NCI-H2196 (cell line): ENCODE measurements at regions not wholly inside any gene's neighbourhood (a gene's known extent, or its start where the extent isn't known, plus 50 kb on each side); places are given as distances from the start of the nearest gene placed in this dataset.
"Not testable (repeated sequence)": the region's sequence is repeated elsewhere in the genome, so short reads cannot be mapped to it uniquely, and the experiment has no call there.

ENCODE experiments used
- DNase-seq: peaks from one replicate; lab custom pipeline; 2025; ENCODE audit not compliant: unreplicated experiment; lab: John Stamatoyannopoulos, UW

DNA sequence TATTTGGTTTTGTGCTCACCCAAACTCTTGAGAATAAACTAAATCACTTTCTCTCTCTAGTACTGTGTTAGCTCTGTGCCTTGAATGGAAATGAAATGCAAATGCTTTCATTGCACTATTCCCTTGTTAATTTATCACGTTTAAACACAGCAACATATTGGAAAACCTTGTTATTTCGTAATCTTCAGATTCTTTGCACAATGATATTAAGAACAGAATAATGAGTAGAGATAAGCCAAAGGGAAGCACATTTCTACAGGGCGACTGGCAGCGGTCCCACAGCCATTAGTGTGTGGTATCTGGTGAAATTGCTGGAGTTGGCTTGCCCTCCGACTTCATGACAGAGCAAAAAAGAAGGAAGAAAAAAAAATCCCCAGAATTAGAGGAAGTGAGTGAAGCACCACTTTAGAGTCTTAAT is 166.1 kb upstream of the E2F7 start:
- no peak for DNase-seq

DNA sequence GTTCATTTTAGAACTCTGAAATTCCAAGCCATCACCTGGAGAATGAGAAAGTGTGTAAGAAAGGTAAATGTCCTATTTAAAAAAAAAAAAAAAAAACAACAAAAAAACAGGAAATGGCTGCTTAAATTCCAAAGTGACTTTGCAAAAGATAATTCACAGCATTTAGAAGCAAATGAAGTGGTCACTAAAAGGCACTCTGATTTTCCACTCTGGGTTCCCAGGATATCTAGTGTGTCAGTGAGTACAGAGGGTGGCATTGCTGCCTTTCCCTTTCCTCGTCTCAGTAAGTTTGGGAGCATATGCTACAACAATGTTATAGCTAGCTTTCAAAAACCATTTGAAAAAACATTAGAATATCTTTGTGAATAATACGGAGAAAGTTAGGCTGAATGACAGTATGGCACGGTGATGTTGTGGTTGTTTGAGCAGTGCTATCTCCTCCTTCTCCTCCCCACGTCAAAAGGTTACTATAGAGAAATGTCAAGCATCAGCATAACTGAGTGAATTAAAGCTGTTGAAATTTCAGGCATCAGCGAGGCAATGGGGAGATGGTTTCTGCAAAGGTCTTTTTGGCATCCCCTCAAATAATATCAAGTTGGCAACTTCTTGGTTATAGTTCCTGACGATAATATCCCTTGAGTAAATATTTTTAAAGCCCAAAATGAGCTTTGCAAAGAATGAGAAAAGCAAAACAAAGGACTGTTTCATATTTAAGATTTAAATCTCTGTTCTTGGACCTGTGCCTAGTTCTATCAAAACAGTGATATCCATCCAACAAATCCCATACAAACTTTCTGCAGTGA is 164.5 kb upstream of the E2F7 start:
- DNase-seq, result no peak

DNA sequence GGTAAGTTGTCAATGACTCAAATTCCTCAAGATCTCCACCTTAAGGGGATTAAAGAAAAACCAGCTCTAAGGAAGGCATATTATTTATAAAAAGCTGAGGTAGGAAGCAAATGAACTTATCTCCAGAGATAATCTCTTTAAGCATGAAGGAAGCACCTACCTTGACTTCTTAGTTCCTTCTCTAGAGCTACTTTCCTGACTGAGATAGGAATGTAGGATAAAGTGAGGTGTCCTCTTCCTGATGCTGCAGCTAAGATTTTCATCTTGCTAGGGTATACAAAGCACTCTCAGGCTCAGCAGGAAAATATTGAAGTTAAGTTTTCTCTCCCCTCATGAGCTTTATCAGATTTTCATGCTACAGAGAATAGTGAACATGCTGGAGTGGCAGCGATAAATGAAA is 163.0 kb upstream of the E2F7 start:
- no peak for DNase-seq

DNA sequence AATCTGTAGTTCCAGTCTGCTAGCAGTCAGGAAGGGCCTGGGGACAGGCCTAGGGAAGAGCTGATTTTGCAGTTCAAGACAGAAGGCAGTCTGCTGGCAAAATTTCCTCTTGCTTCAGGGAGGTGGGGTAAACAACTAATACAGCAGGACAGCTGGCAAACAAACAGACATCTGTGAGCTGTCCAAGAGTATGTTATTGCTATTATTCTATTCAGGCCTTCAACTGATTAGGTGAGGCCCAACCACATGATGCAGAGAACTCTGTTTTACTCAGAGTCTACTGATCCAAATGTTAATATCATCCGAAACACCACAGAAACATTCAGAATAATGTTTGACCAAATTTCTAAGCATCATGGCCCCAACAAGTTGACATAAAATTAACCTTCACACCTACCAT is 161.0 kb upstream of the E2F7 start:
- no peak for DNase-seq

DNA sequence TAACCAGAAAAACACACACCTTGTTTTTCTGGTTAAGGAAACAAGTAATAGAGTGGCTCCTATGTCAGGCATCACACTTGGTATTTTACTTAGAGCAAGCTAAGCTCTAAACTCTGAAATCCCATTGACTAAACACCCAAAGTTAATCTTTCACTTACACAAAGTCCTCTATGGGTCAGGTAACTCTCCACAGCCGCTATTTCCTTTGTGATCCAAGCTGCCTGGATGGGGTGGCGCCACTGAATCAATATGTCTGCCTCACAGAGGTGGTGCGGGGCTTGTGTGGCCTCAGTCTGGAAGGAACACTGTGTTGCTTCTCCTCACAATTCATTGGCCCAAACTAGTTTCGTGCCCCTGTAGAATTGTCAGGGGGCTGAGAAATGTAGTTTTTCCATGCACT is 160.0 kb upstream of the E2F7 start:
- no peak for DNase-seq

DNA sequence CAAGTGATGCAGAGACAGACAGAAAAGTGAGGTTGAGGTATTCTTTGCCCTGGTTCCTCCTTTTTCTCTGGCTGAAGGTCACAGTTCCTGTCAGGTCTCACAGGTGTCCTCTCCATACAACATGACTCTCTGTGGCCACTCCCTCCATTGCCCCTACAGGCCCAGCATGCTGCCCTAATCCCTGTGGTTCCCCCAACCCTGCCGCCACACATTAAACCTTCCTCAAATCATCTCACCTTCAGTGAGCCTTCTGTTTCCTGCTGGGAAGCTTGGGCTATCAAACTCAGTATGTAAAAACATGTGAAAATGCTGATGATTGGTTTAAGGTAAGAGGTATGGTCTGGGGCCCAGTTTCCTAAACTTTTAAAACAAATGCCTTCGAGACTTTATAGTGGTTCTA is 159.0 kb upstream of the E2F7 start:
- DNase-seq, result no peak

DNA sequence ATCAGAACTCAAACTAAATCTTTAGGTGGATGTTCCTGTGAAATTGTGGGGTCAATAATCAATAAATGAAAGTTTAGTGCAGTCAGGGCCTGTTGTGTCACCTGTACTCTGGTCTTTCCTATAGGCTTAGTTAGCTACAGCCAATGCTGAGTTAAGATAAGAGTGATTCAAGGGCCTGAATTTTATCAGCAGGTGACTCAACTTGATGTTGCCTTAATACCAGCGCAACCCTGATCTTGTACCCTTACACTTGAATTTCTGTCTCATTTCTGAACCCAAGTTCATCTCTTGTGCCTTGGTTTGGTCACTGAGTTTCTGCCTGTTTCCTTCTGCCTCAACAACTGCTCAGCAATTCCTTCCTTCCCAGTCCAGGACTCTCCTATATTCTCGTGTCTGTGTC is 157.0 kb upstream of the E2F7 start:
- no peak for DNase-seq

DNA sequence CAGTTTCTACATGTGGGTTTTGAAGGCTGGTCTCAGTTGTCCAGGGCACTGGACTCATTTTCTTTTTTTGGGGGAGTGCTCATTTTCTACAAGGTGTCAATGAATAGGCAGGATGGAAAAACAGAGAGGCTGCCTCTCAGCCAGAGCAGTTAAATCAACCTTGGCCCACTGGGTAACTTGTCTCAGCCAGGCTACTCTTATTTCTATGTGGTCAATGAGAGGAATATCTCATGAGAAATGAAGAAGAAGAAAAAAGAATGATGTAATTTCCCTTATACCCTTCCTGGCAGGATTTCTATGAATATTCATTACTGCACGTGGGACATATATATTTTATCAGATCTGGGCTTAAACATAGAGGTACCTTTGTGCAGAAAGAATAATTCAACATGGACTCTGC is 155.2 kb upstream of the E2F7 start:
- no peak for DNase-seq

DNA sequence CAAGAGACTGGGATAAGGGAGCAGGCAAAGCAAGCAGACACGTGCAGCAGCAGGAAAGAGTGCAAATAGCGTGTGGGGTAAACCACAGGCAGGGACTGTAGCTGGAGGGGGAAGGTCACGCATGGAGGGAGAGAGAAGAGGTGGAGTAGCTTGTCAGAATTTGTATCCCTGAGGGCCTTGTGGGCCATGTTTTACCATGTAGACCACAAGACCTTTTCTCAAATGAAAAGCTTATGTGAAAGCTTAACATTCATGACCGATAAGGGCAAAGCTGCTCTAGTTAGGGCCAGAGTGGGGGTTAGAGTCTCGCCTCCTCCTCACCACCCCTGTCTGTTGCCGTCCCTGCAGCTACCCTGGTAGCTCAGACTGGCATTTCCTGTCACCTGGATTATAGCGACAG is 152.9 kb upstream of the E2F7 start:
- DNase-seq, result no peak

DNA sequence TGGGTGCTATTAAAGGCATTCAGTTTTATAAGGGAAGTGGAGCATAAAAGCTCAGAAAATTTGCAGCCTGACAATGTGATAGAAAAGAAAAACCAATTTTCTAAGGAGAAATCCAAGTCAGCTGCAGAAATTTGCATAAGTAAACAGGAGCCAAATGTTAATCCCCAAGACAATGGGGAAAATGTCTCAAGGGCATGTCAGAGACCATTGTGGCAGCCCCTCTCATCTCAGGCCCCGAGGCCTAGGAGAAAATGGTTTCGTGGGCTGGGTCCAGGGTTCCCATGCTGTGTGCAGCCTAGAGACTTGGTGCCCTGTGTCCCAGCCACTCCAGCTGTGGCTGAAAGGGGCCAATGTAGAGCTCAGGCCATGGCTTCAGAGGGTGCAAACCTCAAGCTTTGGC is 150.8 kb upstream of the E2F7 start:
- DNase-seq, result not testable (repeated sequence)

DNA sequence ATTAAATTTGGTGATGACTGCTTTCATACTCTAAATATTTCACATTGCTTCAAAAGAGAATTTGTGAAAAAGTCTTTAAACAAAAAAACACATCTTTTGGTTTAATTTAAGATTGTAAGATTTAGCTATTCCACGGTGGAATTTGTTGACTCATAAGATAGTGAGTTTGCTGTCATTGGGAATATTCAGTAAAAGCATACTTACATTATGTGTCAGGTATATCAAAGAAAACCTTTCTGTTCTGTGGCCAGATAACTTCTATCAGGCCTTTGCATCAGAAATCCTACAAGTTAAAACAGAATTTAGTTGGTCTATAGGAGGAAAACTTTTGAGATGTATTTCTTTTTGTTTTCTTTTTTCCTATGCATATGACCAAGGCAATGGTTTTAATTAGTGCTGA is 148.8 kb upstream of the E2F7 start:
- DNase-seq, result no peak

DNA sequence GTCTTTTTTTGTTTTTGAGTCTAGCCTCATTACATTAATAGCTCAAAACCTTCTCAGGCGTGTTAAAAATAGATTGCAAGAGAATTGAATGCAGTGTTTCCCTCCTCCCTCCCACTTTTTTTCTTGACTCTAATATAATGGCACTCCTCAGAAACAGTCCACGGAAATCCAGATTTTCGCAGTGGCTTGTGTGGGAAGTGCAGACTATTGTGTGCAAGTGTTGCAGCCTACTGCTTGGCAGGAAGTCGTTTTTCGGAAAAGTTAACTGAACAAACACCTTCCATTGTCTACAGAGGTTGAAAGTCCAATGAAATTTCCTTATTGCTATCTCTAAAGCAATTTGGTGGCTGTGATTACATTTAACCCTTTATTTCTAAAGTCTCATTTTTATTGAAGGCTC is 147.9 kb upstream of the E2F7 start:
- no peak for DNase-seq

DNA sequence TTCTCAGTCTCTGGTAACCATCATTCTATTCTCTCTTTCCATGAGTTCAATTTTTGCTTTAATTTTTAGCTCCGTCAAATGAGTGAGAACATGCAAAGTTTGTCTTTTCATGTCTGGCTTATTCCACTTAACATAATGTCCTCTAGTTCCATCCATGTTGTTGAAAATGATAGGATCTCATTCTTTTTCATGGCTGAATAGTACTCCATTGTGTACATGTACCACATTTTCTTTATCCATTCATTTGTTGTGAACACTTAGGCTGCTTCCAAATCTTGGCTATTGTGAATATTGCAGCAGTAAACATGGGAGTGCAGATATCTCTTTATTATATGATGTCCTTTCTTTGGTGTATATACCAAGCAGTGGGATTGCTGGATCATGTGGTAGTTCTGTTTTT is 145.4 kb upstream of the E2F7 start:
- no peak for DNase-seq

DNA sequence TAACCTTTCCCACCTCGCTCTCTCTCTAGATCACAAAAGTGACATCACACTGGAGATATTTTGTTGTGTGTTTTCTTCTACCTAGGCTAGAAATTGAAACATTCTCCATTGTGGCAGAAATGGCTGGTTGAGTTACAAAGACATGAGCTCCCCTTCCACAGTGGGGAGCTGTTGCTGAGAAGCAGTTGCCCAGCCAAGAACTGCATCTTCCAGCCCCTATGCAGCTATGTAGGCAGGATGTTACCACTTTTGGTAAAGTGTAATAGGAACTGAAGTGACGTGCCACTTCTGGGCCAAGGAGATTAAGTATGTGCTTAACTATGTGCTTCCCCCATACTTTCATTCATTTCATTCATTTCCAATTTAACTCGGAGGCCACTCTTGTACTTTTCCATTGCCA is 138.7 kb upstream of the E2F7 start:
- no peak for DNase-seq

DNA sequence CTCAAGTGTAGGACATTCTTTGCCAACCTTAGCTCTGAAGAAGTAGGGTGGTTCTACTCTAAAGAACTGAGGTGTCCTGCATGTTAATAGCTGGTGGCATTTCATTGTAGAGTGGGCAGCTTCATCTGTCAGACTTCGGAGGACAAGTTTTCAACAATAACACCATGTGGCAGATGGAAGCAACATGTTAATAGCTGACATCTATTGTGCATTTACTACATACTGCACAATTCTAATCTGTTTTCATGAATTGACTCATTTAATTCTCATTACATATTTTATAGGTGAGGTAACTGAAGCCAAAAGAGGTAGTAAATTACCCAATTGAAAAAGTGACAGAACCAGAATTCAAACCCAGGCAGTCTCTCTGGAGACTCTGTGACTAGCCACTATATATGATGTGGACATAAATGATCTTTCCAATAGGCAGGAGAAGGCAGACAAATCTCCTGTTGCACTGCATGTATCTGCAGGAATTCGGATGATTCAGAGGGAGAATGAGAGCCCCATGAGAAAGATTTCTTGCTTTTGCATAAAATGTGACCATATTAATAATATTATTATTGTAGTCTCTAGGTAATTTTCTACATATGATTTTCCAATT is 137.2 kb upstream of the E2F7 start:
- DNase-seq, result no peak

DNA sequence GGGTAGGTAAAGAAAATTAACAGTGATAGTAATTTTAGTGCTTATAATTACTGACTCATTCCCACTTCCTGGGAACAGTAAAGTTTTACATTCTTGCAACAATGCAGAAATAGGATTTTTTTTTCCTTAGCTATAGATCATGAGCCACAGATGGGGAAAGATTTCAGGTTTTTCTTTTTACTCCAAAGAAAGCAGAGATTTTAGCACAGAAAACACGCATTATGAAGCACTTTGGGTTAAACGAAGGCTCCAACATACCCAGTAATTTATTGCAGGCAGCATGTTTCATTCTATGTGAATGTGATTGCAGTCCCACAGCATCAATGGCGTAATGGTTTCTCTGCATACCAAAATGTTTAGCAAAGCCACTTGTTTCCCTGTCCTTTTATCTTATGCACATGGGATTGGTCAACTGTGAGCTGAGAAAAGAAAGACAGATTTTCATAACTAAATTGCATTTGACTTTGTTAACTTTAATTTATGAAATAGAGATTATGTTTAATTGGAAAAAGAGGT is 124.6 kb upstream of the E2F7 start:
- no peak for DNase-seq

DNA sequence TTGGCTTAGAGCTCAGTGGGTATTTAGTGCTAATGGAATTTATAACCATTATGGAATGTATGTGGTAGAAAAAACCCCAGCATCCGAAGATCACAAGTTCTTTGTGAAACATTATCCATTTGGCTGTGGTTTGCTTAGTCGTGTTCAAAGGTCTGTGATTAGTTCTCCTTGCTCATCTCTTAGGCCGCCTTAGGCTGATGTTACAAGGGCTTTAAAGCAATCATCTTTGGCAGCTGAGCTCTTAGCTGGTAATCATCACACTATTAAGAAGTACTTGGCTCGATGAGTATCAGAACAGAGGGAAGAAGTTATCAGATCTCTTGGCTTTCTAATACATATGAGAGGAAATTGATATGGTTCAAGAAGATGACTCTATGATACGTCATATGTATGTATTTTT is 124.1 kb upstream of the E2F7 start:
- DNase-seq, result no peak

DNA sequence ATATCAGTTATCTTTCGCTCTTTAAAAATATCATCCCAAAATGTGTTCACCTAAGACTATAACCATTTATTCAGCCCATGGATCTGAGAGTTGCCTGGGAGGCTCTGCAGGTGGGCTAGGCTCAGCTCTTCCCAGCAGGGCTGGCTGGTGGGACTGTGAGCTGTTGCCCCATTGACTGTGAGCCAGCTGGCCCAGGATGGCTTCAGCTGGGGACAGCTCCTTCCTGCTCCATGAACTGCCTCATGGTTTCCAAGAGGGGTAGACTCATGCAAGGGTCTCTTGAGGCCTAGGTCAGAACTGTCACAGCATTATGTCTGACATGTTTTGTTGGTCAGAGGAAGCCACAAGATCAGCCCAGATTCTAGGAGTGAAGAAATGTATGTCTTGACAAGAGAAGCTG is 114.1 kb upstream of the E2F7 start:
- DNase-seq, result no peak

DNA sequence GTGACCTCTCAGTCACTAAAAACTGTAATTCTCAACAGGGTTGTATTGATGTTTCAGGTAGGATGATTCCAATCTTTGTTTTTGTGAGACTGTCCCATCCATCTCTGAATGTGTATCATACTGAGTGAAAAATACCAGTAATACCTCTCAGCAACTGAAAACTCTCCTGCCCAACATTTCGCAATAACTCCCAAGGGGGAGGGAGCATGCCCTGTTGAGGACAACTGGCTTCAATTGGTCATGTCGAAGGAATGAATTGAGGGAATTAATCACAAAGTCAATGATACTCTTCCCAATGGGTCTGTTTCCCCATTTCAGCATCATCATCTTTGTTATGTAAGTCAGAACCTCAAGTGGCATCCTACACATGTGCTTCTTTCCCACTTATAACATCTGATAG is 102.4 kb upstream of the E2F7 start:
- DNase-seq, result no peak

DNA sequence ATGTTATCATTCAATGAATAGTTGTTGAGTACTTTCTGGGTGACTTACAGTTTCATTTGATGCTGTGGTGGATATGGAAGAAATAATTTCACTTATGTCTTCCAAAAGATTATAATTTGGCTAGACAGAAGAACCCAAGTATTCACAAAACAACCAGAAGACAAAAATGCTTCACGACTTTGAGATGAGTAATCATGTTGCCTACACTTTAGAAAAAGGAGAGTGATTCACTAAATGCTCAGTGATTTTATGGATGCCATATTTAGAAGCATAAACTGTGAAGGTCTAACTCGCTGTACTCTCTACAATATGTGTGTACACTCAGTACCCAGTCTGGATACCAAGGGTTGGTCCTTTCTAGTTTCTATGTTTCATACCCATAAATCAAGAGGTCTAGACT is 101.3 kb upstream of the E2F7 start:
- DNase-seq, result no peak

DNA sequence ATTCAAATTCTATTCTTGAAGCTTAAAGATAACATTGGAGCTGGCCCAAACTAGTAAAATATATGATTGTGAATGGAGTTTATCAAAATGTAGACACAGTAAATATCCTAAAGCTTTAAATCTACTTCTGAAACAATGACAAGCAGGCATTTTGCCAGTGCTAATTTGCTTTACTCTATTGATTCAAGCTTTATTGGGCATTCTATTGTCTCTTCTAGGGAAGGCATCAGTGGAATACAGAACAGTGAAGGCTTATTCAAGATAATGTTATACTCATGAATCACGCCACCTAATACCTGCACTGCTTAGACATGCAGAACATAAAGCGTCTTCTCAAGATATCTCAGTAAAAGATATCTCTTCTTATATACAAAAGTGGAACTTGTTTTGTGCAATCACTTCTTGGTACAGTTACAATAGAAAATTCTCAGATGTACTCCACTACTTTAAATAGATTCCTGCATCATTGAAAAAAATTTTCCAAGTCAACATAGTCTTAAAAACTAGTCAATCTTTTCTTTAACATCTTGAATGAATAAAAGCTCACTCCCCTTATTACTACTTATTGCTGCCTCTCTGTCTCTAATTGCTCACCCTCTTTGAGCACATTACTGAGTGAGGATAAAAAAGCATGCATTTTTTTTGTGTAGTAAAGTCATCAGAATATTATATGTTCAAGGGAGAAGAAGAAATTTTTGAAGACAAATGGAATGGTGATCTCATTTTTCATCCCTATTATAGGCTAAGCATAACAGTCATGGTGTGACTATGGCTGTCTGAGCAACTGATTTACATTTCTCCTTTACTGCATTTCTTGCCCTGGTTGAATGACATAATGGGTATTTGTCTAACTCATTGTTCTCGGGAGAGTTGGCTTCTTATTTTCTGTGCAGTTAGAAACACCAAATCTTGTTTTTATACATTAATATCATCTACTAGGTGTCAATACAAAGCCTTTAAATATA is 98.0 kb upstream of the E2F7 start:
- no peak for DNase-seq

DNA sequence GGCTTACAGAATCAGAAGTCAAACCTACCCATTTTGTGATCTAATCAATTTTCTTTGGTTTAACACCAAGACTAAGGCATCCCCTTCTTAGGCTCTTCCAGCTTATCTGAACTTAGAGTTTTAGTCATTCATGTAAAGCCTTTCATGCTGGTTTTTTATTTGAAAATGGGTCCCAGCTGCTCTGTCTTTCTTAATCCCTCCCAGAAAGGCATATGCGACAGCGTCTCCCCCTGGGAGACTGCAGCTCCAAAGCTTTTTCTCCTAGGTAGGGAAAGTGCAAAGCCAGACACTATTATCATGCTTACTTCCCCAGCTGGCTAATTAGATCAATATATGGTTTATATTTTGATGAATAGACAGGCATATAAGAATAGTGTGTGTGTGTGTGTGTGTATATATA is 96.6 kb upstream of the E2F7 start:
- DNase-seq, result no peak
